Inflammatory macrophage treated with lipopolysaccharide for 1 hour (primary cell): ENCODE measurements at regions not wholly inside any gene's neighbourhood (a gene's known extent, or its start where the extent isn't known, plus 50 kb on each side); places are given as distances from the start of the nearest gene placed in this dataset.
A peak's percentile ranks its signal among the peaks of the same experiment; 100 is the strongest.
"Not testable (repeated sequence)": the region's sequence is repeated elsewhere in the genome, so short reads cannot be mapped to it uniquely, and the experiment has no call there.

Source experiments
- DNase-seq, 2 donors: peaks; one replicate each; pipeline ENCODE4 v3.0.0-alpha.2; 2020 to 2022

DNA sequence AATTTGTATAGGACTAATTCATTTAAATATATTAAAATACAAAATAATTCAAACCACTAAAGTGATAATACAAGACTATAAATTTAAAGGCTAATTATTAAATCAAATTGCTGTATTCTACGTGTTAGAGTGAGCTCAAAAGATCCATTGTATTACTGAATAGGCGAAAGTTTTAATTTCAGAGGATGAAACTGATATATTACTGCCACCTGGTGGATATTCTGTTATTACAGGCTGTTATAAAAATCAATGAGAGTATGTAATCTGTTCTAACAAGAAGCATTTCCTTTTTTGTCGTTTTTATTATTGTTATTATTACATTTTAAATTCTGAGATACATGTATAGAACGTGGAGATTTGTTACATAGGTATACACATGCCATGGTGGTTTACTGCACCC is 1239.6 kb upstream of the USP9Y start:
- peak in 1 of 2 donors; percentile 4 for DNase-seq

DNA sequence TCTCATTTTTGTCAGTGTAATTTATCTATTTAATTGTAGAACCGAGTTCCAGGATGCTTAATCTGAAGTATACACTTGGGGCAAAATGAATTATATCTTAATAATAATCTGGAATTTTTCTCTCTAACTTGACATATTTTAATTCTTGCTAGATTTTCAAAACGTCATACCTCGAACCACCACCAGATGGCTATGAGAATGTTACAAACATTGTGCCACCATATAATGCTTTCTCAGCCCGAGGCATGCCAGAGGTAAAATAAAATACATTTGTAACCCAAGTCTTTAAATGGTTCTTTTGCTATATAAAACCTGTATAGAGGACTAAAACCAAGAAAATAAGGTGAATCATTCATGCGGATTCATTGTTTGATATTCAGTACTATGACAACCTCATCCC is 1234.3 kb upstream of the USP9Y start:
- not testable (repeated sequence) for DNase-seq
